ENCODE measurements at regions not wholly inside any gene's neighbourhood (a gene's known extent, or its start where the extent isn't known, plus 50 kb on each side); places are given as distances from the start of the nearest gene placed in this dataset.

DNA sequence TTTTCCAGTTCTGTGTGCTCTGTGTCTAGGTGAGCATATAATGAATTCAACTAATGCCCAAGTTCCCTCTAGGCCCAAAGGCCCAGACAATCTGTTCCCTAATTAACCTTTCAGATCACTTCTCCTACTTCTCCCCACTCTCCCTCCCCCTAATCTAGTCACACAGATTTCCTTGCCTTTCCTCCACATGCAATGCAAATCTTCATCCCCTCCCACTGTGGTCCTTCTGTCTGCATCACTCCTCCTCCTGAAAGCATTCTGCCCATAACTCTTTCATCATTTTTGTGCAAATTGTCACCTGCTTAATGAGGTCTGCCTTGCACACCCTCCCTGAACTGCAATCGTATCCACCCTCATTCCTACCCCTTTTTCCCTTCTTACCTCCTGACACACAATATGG lies 346.6 kb downstream of the FBXO8 start:
- Mint-ChIP-seq H3K36me3 (ENCODE audit: insufficient read depth in 1 of 3, low read depth in 3 of 3) (no peaks in the 10 kb centered on the region), H3K9me3 (no peaks in the 10 kb centered on the region), H3K4me3 (no peak overlapping the region; a peak in 1 of 5 replicates), H3K27me3 (ENCODE audit: low read depth) (no peaks in the 10 kb centered on the region), H3K27ac (peak overlapping the region in 2 of 3 experiments; percentile 16 to 45; a peak in 4 of 7 replicates), H3K4me1 (peaks cover 13 to 22% of the 10 kb centered on the region in 2 experiments)
- H2BK20ac ChIP-seq (ENCODE audit: low read depth, low read length, poor library complexity, severe bottlenecking) = no peak overlapping the region
- no peak for DNase-seq
- H2BK120ac ChIP-seq (ENCODE audit: low read depth, low read length, poor library complexity, severe bottlenecking) = no peak overlapping the region
- no peaks in the 10 kb centered on the region for H4K20me1 ChIP-seq (ENCODE audit: control insufficient read depth, insufficient read depth, insufficient read length)
- WGBS (ENCODE audit: extremely low coverage, insufficient read length, low lambda C conversion rate) = no CpG with 5 or more reads among the region's 1 CpG
- no peak overlapping the region for H2AK5ac ChIP-seq (ENCODE audit: insufficient read length, low read length)
- H2BK15ac ChIP-seq (ENCODE audit: low read depth, low read length) = no peak overlapping the region
- no peaks in the 10 kb centered on the region for H3K9me3 ChIP-seq (ENCODE audit: control insufficient read depth, low read depth, low read length)
- H3K4me2 ChIP-seq (ENCODE audit: insufficient read depth, insufficient read length, low read length) = no peak overlapping the region
- H3K14ac ChIP-seq (ENCODE audit: insufficient read depth, low read length) = no peak overlapping the region
- TF ChIP-seq, protein P1, sequence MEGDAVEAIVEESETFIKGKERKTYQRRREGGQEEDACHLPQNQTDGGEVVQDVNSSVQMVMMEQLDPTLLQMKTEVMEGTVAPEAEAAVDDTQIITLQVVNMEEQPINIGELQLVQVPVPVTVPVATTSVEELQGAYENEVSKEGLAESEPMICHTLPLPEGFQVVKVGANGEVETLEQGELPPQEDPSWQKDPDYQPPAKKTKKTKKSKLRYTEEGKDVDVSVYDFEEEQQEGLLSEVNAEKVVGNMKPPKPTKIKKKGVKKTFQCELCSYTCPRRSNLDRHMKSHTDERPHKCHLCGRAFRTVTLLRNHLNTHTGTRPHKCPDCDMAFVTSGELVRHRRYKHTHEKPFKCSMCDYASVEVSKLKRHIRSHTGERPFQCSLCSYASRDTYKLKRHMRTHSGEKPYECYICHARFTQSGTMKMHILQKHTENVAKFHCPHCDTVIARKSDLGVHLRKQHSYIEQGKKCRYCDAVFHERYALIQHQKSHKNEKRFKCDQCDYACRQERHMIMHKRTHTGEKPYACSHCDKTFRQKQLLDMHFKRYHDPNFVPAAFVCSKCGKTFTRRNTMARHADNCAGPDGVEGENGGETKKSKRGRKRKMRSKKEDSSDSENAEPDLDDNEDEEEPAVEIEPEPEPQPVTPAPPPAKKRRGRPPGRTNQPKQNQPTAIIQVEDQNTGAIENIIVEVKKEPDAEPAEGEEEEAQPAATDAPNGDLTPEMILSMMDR (conservative IDR thresholded peaks at IDR 0.05) = no peak
- H3K18ac ChIP-seq (ENCODE audit: insufficient read length, low read depth, low read length) = no peak overlapping the region
- no peak overlapping the region for H3K56ac ChIP-seq (ENCODE audit: insufficient read length, low read depth, low read length)
- H2AFZ ChIP-seq (ENCODE audit: low read length) = no peak overlapping the region
- no peak overlapping the region for H3K4ac ChIP-seq (ENCODE audit: low read depth, low read length)
- H3K23ac ChIP-seq (ENCODE audit: insufficient read length, low read depth, low read length) = no peak overlapping the region
- no peak overlapping the region for H3K9ac ChIP-seq (ENCODE audit: extremely low read depth, insufficient read length, low read length)
- no peaks in the 10 kb centered on the region for H3K79me1 ChIP-seq (ENCODE audit: insufficient read depth, low read depth, low read length, poor library complexity, severe bottlenecking)
- H2BK5ac ChIP-seq (ENCODE audit: insufficient read length, low read length) = no peak overlapping the region
- H2BK12ac ChIP-seq (ENCODE audit: insufficient read length, low read depth, low read length) = no peak overlapping the region
- H3K79me2 ChIP-seq (ENCODE audit: insufficient read depth, low read length) = no peaks in the 10 kb centered on the region
- peaks cover 4% of the 10 kb centered on the region for H3K4me1 ChIP-seq (ENCODE audit: insufficient read depth, low read length)
- H4K8ac ChIP-seq (replicated peaks; ENCODE audit: insufficient read length, low read depth, low read length) = no peak overlapping the region
- H3T11ph ChIP-seq (ENCODE audit: low read length) = no peak overlapping the region
- H3K23me2 ChIP-seq (ENCODE audit: insufficient read length, low read depth, low read length, poor library complexity, severe bottlenecking) = no peaks in the 10 kb centered on the region
- no peak overlapping the region for H4K91ac ChIP-seq (ENCODE audit: insufficient read length, low read depth, low read length)
- H4K5ac ChIP-seq (ENCODE audit: insufficient read length, low read depth, low read length) = no peak overlapping the region
- H3K27me3 ChIP-seq (ENCODE audit: insufficient read depth, low read length) = no peaks in the 10 kb centered on the region
- H3K27ac ChIP-seq (ENCODE audit: insufficient read length, low read depth, low read length) = no peak overlapping the region
